ENCODE measurements at regions not wholly inside any gene's neighbourhood (a gene's known extent, or its start where the extent isn't known, plus 50 kb on each side); places are given as distances from the start of the nearest gene placed in this dataset.

- Mint-ChIP-seq H3K36me3 (ENCODE audit: unreplicated experiment) (no peaks in the 10 kb centered on the region), H3K27me3 (ENCODE audit: unreplicated experiment) (peaks cover 14% of the 10 kb centered on the region), H3K9me3 (ENCODE audit: unreplicated experiment) (peaks cover 4% of the 10 kb centered on the region), H3K4me3 (ENCODE audit: unreplicated experiment) (no peak overlapping the region), H3K4me1 (ENCODE audit: unreplicated experiment) (no peaks in the 10 kb centered on the region), H3K27ac (ENCODE audit: unreplicated experiment) (no peak overlapping the region)
- no peak for DNase-seq (ENCODE audit: extremely low spot score, unreplicated experiment)
- TF ChIP-seq CTCF (IDR thresholded peaks at IDR 0.05), result no peak
Observed at GRCh38 chr16:86175816-86176215, 276.9 kb downstream of the IRF8 start.

DNA sequence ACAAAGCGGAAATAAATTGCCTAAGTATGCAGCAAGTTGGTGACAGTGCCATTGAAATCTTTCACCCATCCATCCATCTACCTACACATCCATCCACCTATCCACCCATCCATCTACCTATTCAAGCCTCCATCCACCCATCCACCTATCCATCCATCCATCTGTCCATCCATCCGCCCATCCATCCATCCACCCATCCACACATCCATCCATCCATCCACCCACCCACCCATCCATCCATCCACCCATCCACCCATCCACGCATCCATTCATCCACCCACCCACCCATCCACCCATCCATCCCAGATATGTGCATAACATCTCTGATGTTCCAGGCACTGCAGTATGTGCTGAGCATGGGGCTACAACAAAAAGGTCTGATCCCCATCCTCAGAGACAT, 277.5 kb downstream of the IRF8 start:
- H3K27ac Mint-ChIP-seq (ENCODE audit: unreplicated experiment), result no peak overlapping the region
- peaks cover 14% of the 10 kb centered on the region for H3K27me3 Mint-ChIP-seq (ENCODE audit: unreplicated experiment)
- H3K9me3 Mint-ChIP-seq (ENCODE audit: unreplicated experiment), result peaks cover 4% of the 10 kb centered on the region
- no peak for TF ChIP-seq CTCF (IDR thresholded peaks at IDR 0.05)
- H3K4me1 Mint-ChIP-seq (ENCODE audit: unreplicated experiment), result no peaks in the 10 kb centered on the region
- no peak for DNase-seq (ENCODE audit: extremely low spot score, unreplicated experiment)
- no peaks in the 10 kb centered on the region for H3K36me3 Mint-ChIP-seq (ENCODE audit: unreplicated experiment)
- H3K4me3 Mint-ChIP-seq (ENCODE audit: unreplicated experiment), result no peak overlapping the region

- no peaks in the 10 kb centered on the region for H3K27me3 Mint-ChIP-seq (ENCODE audit: unreplicated experiment)
- no peaks in the 10 kb centered on the region for H3K36me3 Mint-ChIP-seq (ENCODE audit: unreplicated experiment)
- H3K4me1 Mint-ChIP-seq (ENCODE audit: unreplicated experiment), result no peaks in the 10 kb centered on the region
- H3K9me3 Mint-ChIP-seq (ENCODE audit: unreplicated experiment), result peaks cover 4% of the 10 kb centered on the region
- H3K27ac Mint-ChIP-seq (ENCODE audit: unreplicated experiment), result no peak overlapping the region
- no peak overlapping the region for H3K4me3 Mint-ChIP-seq (ENCODE audit: unreplicated experiment)
- no peak for TF ChIP-seq CTCF (IDR thresholded peaks at IDR 0.05)
- DNase-seq (ENCODE audit: extremely low spot score, unreplicated experiment), result no peak
Observed at GRCh38 chr16:86180244-86180643, 281.3 kb downstream of the IRF8 start.

DNA sequence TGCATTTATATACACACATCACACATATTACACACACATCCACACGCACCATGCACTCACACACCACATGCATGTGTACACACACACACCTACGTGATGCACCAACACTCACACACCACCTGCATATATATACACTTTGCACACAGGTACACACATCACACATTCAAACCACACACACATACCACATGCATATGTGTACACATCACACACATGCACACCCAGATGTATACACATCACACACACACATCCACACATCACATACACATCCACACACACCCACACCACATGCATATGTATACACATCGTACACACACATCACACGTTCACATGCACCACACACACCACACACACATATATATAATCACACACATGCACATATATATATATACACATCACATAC, 281.8 kb downstream of the IRF8 start:
- DNase-seq (ENCODE audit: extremely low spot score, unreplicated experiment), result no peak
- Mint-ChIP-seq H3K9me3 (ENCODE audit: unreplicated experiment) (peaks cover 4% of the 10 kb centered on the region), H3K36me3 (ENCODE audit: unreplicated experiment) (no peaks in the 10 kb centered on the region), H3K27me3 (ENCODE audit: unreplicated experiment) (no peaks in the 10 kb centered on the region), H3K27ac (ENCODE audit: unreplicated experiment) (no peak overlapping the region), H3K4me1 (ENCODE audit: unreplicated experiment) (no peaks in the 10 kb centered on the region), H3K4me3 (ENCODE audit: unreplicated experiment) (no peak overlapping the region)
- no peak for TF ChIP-seq CTCF (IDR thresholded peaks at IDR 0.05)

DNA sequence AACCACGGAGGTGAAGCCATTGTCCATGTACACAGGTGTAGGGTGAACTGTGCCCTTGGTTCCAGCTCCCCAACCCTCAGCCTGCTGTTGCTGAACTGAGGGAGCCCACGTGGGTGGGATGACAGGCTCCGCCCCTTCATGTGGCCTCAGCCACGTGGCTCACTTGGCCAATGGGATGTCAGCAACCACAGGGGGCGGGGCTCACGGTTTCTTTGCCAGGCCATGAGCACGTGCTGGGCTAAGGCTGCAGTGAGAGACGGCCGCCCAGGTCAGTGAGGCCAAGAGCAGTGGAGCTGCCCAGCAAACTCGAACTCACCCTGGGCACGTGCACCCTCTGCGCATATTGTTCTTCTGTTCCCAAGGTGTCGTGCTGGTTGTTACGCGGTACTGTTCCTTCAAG, 282.6 kb downstream of the IRF8 start:
- no peak for TF ChIP-seq CTCF (IDR thresholded peaks at IDR 0.05)

More for the DNA sequence above, 282.6 kb downstream of the IRF8 start:
- no peaks in the 10 kb centered on the region for H3K4me1 Mint-ChIP-seq (ENCODE audit: unreplicated experiment)
- H3K27me3 Mint-ChIP-seq (ENCODE audit: unreplicated experiment), result no peaks in the 10 kb centered on the region
- H3K36me3 Mint-ChIP-seq (ENCODE audit: unreplicated experiment), result no peaks in the 10 kb centered on the region
- DNase-seq (ENCODE audit: extremely low spot score, unreplicated experiment), result no peak
- no peak overlapping the region for H3K27ac Mint-ChIP-seq (ENCODE audit: unreplicated experiment)
- H3K9me3 Mint-ChIP-seq (ENCODE audit: unreplicated experiment), result peaks cover 4% of the 10 kb centered on the region
- no peak overlapping the region for H3K4me3 Mint-ChIP-seq (ENCODE audit: unreplicated experiment)
